Glutamatergic neuron (in vitro differentiated cells): ENCODE measurements at regions not wholly inside any gene's neighbourhood (a gene's known extent, or its start where the extent isn't known, plus 50 kb on each side); places are given as distances from the start of the nearest gene placed in this dataset.
A peak's percentile ranks its signal among the peaks of the same experiment; 100 is the strongest.

ENCODE experiments used
- DNase-seq: peaks from one replicate; pipeline ENCODE4 v3.0.0; 2022
- H3K27ac Mint-ChIP-seq: one replicate; pipeline ENCODE4 v1.8.0; 2020; ENCODE audit warnings: mild to moderate bottlenecking, mixed read lengths, inconsistent platforms; ENCODE audit not compliant: unreplicated experiment
- H3K27me3 Mint-ChIP-seq: one replicate; pipeline ENCODE4 v1.8.0; 2020; ENCODE audit warnings: mild to moderate bottlenecking, moderate library complexity, mixed read lengths, inconsistent platforms; ENCODE audit not compliant: unreplicated experiment
- H3K36me3 Mint-ChIP-seq: one replicate; pipeline ENCODE4 v1.8.0; 2020; ENCODE audit warnings: mild to moderate bottlenecking, mixed read lengths, inconsistent platforms; ENCODE audit not compliant: unreplicated experiment
- H3K4me1 Mint-ChIP-seq: one replicate; pipeline ENCODE4 v1.8.0; 2020; ENCODE audit warnings: mild to moderate bottlenecking, low read depth, mixed read lengths, inconsistent platforms; ENCODE audit not compliant: unreplicated experiment
- H3K4me3 Mint-ChIP-seq: one replicate; pipeline ENCODE4 v1.8.0; 2020; ENCODE audit warnings: mild to moderate bottlenecking, mixed read lengths, inconsistent platforms; ENCODE audit not compliant: unreplicated experiment
- H3K9me3 Mint-ChIP-seq: one replicate; pipeline ENCODE4 v1.8.0; 2020; ENCODE audit warnings: mild to moderate bottlenecking, moderate library complexity, mixed read lengths, inconsistent platforms; ENCODE audit not compliant: unreplicated experiment
- TF ChIP-seq, protein P1 (sequence below): fragments of 200-600 bp; sonication (generic); IDR thresholded peaks from one replicate; pipeline ENCODE4 v1.5.0; 2021; ENCODE audit not compliant: partially characterized antibody, unreplicated experiment

- H3K4me3 Mint-ChIP-seq, result no peak overlapping the region
- H3K4me1 Mint-ChIP-seq, result peaks cover 15% of the 10 kb centered on the region
- TF ChIP-seq, protein P1, sequence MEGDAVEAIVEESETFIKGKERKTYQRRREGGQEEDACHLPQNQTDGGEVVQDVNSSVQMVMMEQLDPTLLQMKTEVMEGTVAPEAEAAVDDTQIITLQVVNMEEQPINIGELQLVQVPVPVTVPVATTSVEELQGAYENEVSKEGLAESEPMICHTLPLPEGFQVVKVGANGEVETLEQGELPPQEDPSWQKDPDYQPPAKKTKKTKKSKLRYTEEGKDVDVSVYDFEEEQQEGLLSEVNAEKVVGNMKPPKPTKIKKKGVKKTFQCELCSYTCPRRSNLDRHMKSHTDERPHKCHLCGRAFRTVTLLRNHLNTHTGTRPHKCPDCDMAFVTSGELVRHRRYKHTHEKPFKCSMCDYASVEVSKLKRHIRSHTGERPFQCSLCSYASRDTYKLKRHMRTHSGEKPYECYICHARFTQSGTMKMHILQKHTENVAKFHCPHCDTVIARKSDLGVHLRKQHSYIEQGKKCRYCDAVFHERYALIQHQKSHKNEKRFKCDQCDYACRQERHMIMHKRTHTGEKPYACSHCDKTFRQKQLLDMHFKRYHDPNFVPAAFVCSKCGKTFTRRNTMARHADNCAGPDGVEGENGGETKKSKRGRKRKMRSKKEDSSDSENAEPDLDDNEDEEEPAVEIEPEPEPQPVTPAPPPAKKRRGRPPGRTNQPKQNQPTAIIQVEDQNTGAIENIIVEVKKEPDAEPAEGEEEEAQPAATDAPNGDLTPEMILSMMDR, result no peak
- peaks cover 2% of the 10 kb centered on the region for H3K27me3 Mint-ChIP-seq
- H3K36me3 Mint-ChIP-seq, result no peaks in the 10 kb centered on the region
- peaks cover 2% of the 10 kb centered on the region for H3K9me3 Mint-ChIP-seq
- peak overlapping the region; percentile 48 for H3K27ac Mint-ChIP-seq
- DNase-seq, result no peak
Observed at GRCh38 chr6:21807299-21808044, 213.9 kb downstream of the SOX4 start.

DNA sequence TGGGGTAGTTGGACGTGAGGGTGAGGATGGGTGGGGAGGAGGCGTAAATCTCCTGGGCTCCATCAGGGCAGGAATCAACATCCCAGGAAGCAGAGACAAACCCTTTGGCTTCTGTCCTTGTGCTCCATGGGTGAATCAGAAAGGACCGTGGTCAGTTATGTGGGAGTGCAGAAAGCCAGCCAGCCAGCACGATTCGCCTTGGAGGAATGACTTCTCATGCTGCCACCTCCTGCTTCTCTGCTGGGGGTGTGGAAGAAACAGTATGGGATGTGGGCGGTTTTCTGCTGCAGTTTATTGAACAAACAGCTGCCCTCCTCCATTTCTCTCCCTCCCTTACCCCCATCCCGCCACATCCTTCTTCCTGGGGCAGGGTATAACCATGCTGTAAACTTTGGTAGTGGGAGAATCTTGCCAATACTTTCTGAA lies 214.5 kb downstream of the SOX4 start:
- no peak for DNase-seq
- TF ChIP-seq, protein P1, result no peak
- peaks cover 3% of the 10 kb centered on the region for H3K27me3 Mint-ChIP-seq
- no peak overlapping the region for H3K4me3 Mint-ChIP-seq
- H3K9me3 Mint-ChIP-seq, result peaks cover 2% of the 10 kb centered on the region
- peaks cover 13% of the 10 kb centered on the region for H3K4me1 Mint-ChIP-seq
- peak overlapping the region; percentile 48 for H3K27ac Mint-ChIP-seq
- no peaks in the 10 kb centered on the region for H3K36me3 Mint-ChIP-seq

DNA sequence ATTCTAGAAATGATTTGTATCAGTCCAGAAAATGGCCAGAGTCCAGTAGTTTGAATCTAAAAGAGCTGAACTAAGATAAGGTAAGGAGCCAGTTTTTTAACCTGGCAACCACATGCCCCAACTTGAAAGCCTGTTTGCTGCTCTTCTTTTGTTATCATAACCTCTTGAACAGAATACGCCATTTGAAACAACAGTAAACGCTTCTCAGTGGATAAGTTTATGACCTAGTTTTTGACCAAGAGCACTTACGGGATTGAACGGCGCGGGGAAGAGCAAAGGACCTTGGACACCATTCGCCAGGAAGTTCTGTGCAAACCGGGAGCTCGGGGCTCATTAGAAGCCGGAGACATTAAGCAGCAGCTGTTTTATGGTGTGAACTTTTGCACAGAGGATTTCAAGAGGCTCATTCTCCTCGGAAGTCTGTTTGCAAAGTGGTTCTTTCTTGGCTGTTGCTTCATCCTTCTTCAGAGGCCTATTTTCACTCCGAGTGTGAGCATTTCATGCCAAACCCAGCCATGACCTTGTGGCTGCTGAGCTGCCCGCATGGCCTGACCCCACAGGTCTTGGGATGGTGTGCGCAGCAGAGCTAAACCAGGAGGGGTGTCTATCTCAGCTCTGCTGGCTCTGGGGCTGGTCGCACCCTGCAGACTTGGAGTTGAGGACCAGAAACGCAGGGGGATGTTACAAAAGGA lies 215.1 kb downstream of the SOX4 start:
- TF ChIP-seq, protein P1, result no peak
- Mint-ChIP-seq H3K9me3 (peaks cover 2% of the 10 kb centered on the region), H3K4me1 (peaks cover 13% of the 10 kb centered on the region), H3K36me3 (no peaks in the 10 kb centered on the region), H3K27ac (peak overlapping the region; percentile 22), H3K27me3 (peaks cover 3% of the 10 kb centered on the region), H3K4me3 (no peak overlapping the region)
- no peak for DNase-seq

DNA sequence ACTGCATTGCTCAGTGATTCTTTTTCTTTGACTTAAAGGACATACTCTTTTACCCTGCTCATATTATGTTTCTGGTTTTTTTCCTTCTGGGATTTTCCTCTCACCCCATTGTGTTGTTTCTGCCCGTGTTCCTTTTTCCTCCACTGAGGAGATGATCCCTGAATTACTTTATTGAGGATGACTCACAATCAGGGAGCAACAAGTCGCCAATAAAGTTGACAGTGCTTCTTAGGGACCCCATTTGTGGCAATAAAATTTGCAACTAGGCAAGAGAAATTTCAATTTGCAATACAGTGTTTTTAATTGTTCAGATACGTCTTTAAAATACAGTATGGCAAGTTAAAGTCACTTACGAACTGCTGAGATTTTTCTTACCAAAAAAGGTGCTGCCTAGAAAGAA lies 217.9 kb downstream of the SOX4 start:
- Mint-ChIP-seq H3K27me3 (peaks cover 3% of the 10 kb centered on the region), H3K9me3 (peaks cover 2% of the 10 kb centered on the region), H3K4me3 (no peak overlapping the region), H3K27ac (no peak overlapping the region), H3K4me1 (peaks cover 13% of the 10 kb centered on the region), H3K36me3 (no peaks in the 10 kb centered on the region)
- TF ChIP-seq, protein P1, result no peak
- DNase-seq, result no peak

DNA sequence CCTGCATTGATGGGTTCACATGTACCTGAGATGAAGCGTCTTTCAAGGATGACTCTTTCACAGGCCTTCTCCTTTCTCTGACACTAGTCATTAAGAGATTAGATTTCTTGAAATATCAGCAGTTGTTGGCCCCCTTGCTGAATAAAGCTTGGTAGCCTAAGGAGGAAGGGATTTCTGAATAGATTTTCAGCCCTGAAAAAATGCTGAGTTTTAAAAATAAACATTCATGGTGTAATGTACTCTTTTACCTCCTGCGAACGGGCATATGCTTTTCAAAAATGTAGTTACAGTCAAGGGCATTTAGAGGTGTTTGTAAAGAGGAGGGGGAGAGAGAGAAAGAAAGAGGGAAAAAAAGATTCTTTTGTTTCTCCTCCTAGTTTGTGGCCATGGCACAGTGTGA lies 222.7 kb downstream of the SOX4 start:
- no peak overlapping the region for H3K4me3 Mint-ChIP-seq
- TF ChIP-seq, protein P1, result no peak
- H3K27ac Mint-ChIP-seq, result no peak overlapping the region
- peaks cover 4% of the 10 kb centered on the region for H3K9me3 Mint-ChIP-seq
- no peaks in the 10 kb centered on the region for H3K4me1 Mint-ChIP-seq
- H3K36me3 Mint-ChIP-seq, result no peaks in the 10 kb centered on the region
- no peak for DNase-seq
- H3K27me3 Mint-ChIP-seq, result peaks cover 3% of the 10 kb centered on the region
